ENCODE measurements at regions not wholly inside any gene's neighbourhood (a gene's known extent, or its start where the extent isn't known, plus 50 kb on each side); places are given as distances from the start of the nearest gene placed in this dataset.
"Not testable (repeated sequence)": the region's sequence is repeated elsewhere in the genome, so short reads cannot be mapped to it uniquely, and the experiment has no call there.

DNA sequence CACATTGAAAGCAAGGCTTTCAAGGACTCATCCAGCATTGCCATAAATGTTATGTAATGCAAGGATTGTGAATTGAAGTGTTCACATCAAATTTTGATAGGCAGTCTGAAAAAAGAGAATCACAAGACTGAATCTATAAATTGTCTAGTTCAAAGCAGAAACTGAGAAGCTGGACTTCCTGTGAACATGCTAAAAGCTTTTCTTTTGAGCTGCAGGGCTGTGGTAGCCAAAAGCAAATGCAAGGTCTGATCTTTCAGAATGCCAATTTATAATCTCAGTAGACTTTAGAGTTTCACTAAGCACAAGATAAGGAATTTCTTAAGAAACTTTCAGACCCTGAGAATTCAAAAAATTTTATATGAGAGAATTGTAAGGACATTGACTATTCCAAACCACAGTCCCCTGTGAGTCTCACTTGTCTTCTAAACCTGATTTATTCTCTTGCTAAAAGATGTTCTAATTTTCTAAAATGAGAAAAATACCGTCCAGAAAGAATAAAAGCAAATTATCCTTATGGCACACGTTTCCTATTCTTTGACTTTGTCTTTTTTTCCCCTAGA lies 1700.3 kb downstream of the OTOL1 start:
- Mint-ChIP-seq H3K9me3 (peaks cover 3% of the 10 kb centered on the region), H3K4me1 (ENCODE audit: low read depth) (no peaks in the 10 kb centered on the region), H3K4me3 (no peak overlapping the region), H3K27ac (no peak overlapping the region), H3K36me3 (no peaks in the 10 kb centered on the region), H3K27me3 (no peaks in the 10 kb centered on the region)
- ChIA-PET POLR2A (no interaction called here), CTCF (no interaction called here)
- intact Hi-C loops (cut with micrococcal nuclease), result no loop called here
- DNase-seq, result no peak

DNA sequence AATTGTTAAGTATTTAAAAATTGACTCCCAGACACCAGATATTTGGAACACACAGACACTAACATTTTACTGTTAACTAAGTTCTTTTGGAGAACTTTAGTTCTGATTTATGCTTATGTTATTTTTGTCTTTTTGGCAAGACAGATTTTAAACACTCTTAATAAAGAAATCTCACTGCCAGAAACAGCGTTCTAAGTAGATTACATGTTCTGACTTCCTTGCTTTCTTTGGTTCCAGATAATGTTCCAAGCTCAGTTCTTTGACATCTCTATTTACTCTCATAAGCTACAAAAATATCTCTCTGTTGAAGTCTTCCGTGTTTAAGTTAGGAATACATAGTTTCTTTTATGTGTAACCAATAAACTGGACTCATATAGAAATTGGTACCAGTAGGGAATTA lies 1699.6 kb downstream of the OTOL1 start:
- intact Hi-C loops (cut with micrococcal nuclease), result no loop called here
- no peaks in the 10 kb centered on the region for H3K36me3 Mint-ChIP-seq
- ChIA-PET POLR2A (no interaction called here), CTCF (no interaction called here)
- DNase-seq, result no peak
- H3K27ac Mint-ChIP-seq, result no peak overlapping the region
- no peaks in the 10 kb centered on the region for H3K27me3 Mint-ChIP-seq
- no peak overlapping the region for H3K4me3 Mint-ChIP-seq
- no peaks in the 10 kb centered on the region for H3K4me1 Mint-ChIP-seq (ENCODE audit: low read depth)
- peaks cover 3% of the 10 kb centered on the region for H3K9me3 Mint-ChIP-seq

DNA sequence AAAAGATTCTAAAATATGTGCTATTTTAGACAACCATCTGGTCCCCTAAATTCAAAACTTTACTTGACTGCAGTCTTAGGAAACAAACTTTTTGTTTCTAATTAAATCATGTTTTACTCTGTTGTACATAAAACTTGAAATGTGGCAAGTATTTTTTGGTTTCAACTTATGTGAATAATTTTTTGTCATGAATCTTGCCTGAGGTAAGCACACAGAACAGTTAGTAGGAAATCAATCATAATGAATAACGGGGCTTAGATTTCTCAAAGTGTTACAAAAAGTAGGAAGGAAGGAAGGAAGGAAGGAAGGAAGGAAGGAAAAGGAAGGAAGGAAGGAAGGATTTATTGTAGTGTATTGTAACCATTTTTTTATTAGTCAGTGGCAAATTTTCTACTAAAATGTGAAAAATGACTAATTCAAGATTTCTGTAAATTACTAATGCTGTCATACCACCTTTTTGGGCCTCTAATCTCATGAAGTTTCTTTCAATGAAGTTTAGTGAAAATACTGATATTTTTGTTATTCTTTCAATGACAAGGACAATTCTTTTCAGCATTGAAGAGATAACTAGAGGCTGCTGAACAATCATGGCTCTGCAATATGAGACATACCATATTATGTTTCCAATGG lies 1689.2 kb downstream of the OTOL1 start:
- DNase-seq, result no peak
- Mint-ChIP-seq H3K4me1 (ENCODE audit: low read depth) (no peaks in the 10 kb centered on the region), H3K36me3 (no peaks in the 10 kb centered on the region), H3K4me3 (no peak overlapping the region), H3K27ac (no peak overlapping the region), H3K27me3 (no peaks in the 10 kb centered on the region), H3K9me3 (peaks cover 12% of the 10 kb centered on the region)
- intact Hi-C loops (cut with micrococcal nuclease), result no loop called here
- POLR2A ChIA-PET, result no interaction called here
- CTCF ChIA-PET, result no interaction called here

DNA sequence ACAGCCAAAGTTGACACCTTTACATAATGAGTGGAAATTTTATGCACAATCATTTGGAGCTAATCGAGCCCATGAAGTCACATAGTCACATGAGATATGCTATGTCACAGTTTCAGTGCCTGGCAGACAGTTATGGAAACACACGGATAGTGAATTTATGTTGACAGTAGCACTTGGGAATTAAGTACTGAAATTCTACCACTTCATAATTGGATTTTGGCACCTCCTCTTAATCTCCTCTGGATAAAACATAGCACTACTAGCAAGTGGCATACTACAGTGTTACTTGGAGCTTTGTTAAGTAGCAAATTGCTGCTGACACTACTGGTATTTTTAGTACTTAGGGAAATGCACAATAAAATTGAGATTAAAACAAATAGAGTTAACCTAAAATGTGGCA lies 1679.4 kb downstream of the OTOL1 start:
- Mint-ChIP-seq H3K27me3 (no peaks in the 10 kb centered on the region), H3K27ac (no peak overlapping the region), H3K4me1 (ENCODE audit: low read depth) (no peaks in the 10 kb centered on the region), H3K9me3 (peaks cover 22% of the 10 kb centered on the region), H3K36me3 (no peaks in the 10 kb centered on the region), H3K4me3 (no peak overlapping the region)
- intact Hi-C loops (cut with micrococcal nuclease), result no loop called here
- ChIA-PET CTCF (no interaction called here), POLR2A (no interaction called here)
- no peak for DNase-seq

DNA sequence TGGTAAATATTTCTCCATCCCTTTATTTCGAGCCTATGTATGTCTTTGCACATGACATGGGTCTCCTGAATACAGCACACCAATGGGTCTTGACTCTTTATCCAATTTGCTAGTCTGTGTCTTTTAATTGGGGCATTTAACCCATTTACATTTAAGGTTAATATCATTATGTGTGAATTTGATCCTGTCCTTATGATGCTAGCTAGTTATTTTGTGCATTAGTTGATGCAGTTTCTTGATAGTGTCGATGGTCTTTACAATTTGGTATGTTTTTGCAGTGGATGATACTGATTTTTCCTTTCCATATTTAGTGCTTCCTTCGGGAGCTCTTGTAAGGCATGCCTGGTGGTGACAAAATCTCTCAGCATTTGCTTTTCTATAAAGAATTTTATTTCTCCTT lies 1675.9 kb downstream of the OTOL1 start:
- POLR2A ChIA-PET; H3K4me1 Mint-ChIP-seq (ENCODE audit: low read depth); H3K36me3 Mint-ChIP-seq; DNase-seq; H3K27ac Mint-ChIP-seq; intact Hi-C loops (cut with micrococcal nuclease); H3K4me3 Mint-ChIP-seq; CTCF ChIA-PET; H3K27me3 Mint-ChIP-seq: not testable (repeated sequence)
- H3K9me3 Mint-ChIP-seq, result peaks cover 31% of the 10 kb centered on the region

DNA sequence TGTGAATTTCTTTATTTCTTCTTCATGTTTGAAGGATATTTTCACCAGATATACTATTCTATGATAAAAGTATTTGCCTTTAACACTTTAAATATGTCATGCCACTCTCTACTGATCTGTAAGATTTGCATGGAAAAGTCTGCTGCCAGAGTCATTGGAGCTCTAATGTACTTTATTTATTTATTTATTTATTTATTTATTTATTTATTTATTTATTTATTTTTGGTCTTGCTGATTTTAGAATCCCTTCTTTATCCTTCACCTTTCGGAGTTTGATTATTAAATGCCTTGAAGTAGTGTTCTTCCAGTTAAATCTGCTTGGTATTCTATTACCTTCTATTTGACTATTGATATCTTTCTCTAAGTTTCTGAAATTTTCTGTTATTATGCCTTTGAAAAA lies 1669.6 kb downstream of the OTOL1 start:
- intact Hi-C loops (cut with micrococcal nuclease), result no loop called here
- H3K36me3 Mint-ChIP-seq, result no peaks in the 10 kb centered on the region
- no peak for DNase-seq
- no peak overlapping the region for H3K27ac Mint-ChIP-seq
- no peaks in the 10 kb centered on the region for H3K27me3 Mint-ChIP-seq
- POLR2A ChIA-PET, result no interaction called here
- H3K4me3 Mint-ChIP-seq, result no peak overlapping the region
- no peaks in the 10 kb centered on the region for H3K4me1 Mint-ChIP-seq (ENCODE audit: low read depth)
- H3K9me3 Mint-ChIP-seq, result peaks cover 31% of the 10 kb centered on the region
- CTCF ChIA-PET, result no interaction called here

DNA sequence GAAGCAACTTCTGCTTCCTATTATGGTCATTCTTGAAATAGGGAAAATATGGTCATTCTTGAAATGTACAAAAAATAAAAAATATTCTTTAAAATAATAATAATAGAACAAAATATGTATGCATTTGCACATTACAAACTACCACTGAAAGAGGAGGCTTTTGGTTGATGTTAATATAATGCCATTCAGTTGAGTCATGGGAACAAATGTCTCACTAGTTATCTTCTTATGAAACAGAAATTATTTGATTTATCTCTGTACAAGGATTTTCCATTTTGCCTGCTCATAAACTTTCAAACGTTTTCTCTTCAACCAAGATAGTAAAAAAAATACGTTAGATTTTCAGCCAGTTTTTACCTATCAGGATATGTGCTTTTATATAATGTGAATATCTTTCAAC lies 1662.7 kb downstream of the OTOL1 start:
- POLR2A ChIA-PET, result no interaction called here
- CTCF ChIA-PET, result no interaction called here
- H3K9me3 Mint-ChIP-seq, result peaks cover 10% of the 10 kb centered on the region

DNA sequence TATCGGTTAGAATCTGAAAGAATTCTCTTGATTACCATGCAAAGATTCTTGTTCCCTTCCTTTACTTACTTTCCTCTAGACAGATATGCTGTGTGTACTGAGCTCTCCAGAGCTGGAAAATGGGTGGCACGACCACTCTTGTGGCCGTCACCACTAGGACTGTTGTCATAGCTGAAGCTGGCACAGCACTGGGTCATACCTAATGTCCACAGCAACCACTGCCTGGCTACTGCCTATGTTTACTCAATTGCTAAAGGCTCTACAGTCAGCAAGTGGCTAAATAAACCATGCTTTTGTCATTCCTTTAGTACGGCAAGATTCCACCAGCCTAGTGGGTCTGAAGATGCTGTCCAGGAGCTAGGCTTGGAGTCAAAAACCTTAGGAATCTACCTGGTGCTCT lies 1643.0 kb downstream of the OTOL1 start:
- intact Hi-C loops (cut with micrococcal nuclease), result no loop called here
- no peaks in the 10 kb centered on the region for H3K36me3 Mint-ChIP-seq
- no peaks in the 10 kb centered on the region for H3K4me1 Mint-ChIP-seq (ENCODE audit: low read depth)
- H3K4me3 Mint-ChIP-seq, result no peak overlapping the region
- CTCF ChIA-PET, result no interaction called here
- H3K9me3 Mint-ChIP-seq, result peaks cover 11% of the 10 kb centered on the region
- POLR2A ChIA-PET, result no interaction called here
- DNase-seq, result no peak
- H3K27ac Mint-ChIP-seq, result no peak overlapping the region
- no peaks in the 10 kb centered on the region for H3K27me3 Mint-ChIP-seq

More for the DNA sequence above, 1662.7 kb downstream of the OTOL1 start:
- no peak overlapping the region for H3K4me3 Mint-ChIP-seq
- H3K27ac Mint-ChIP-seq, result no peak overlapping the region
- no peaks in the 10 kb centered on the region for H3K4me1 Mint-ChIP-seq (ENCODE audit: low read depth)
- intact Hi-C loops (cut with micrococcal nuclease), result no loop called here
- H3K36me3 Mint-ChIP-seq, result no peaks in the 10 kb centered on the region
- no peaks in the 10 kb centered on the region for H3K27me3 Mint-ChIP-seq
- DNase-seq, result no peak

DNA sequence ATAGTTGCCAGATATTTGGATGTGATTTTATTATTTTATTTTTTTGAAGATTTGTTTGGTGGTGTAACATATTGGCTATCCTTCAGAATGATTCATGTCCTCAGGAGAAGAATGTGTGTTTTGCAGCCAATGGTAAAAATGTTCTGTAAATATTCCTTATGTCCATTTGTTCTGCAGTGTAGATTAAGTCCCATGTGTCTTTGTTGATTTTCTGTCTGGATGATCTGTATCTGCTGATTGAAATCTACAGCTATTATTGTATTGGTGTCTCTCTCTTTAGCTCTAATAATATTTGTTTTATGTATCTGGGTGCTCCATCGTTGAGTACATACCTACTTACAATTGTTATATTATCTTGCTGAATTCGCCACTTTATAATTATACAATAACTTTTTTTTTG lies 1641.7 kb downstream of the OTOL1 start:
- Mint-ChIP-seq H3K4me1 (ENCODE audit: low read depth) (no peaks in the 10 kb centered on the region), H3K27ac (no peak overlapping the region), H3K36me3 (no peaks in the 10 kb centered on the region), H3K9me3 (peaks cover 11% of the 10 kb centered on the region), H3K27me3 (no peaks in the 10 kb centered on the region), H3K4me3 (no peak overlapping the region)
- ChIA-PET CTCF (no interaction called here), POLR2A (no interaction called here)
- no peak for DNase-seq
- intact Hi-C loops (cut with micrococcal nuclease), result no loop called here

DNA sequence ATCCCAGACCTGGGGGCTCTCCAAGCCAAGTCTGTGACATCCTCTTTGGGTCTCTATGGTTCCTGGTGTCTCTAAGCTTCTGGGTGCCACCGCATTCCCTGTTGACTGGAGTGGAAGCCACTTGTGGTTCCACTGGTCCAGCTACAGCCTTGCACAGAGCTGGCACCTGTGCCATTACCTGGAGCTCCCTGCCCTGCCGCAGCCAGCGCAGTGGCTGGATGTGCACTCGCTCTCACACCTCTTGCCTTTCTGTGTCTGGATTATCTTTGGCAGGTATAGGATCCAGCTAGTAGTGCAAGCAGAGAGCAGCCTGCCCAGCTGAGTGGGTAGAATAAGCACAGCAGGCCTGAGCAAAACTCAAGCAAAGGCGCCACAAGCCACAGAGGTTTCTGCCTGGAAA lies 1635.5 kb downstream of the OTOL1 start:
- Mint-ChIP-seq H3K4me1 (ENCODE audit: low read depth) (no peaks in the 10 kb centered on the region), H3K27ac (no peak overlapping the region), H3K9me3 (peaks cover 24% of the 10 kb centered on the region), H3K36me3 (no peaks in the 10 kb centered on the region), H3K4me3 (no peak overlapping the region), H3K27me3 (no peaks in the 10 kb centered on the region)
- ChIA-PET CTCF (no interaction called here), POLR2A (no interaction called here)
- intact Hi-C loops (cut with micrococcal nuclease), result no loop called here
- no peak for DNase-seq

DNA sequence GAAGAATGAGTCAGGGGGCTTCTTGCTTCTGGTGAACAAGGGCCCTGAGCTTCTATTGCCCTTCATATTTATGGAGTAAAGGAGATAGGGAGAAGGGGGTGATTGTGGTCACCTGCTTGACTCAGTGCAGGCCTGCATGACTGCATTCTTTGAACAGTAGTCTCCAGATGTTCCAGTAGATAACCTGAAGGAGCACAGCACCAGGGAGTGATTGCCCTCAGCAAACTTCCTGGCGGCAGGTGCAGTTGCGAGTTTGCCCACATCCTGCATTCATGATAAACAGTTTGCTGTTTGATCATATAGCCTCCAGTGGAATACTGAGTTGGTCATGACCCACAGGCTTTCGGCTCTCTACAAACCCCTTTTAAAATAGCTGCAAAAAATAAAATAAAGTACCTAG lies 1632.7 kb downstream of the OTOL1 start:
- no peaks in the 10 kb centered on the region for H3K36me3 Mint-ChIP-seq
- intact Hi-C loops (cut with micrococcal nuclease), result no loop called here
- ChIA-PET CTCF (no interaction called here), POLR2A (no interaction called here)
- no peak overlapping the region for H3K27ac Mint-ChIP-seq
- H3K9me3 Mint-ChIP-seq, result peaks cover 40% of the 10 kb centered on the region
- no peaks in the 10 kb centered on the region for H3K4me1 Mint-ChIP-seq (ENCODE audit: low read depth)
- H3K4me3 Mint-ChIP-seq, result no peak overlapping the region
- DNase-seq, result no peak
- no peaks in the 10 kb centered on the region for H3K27me3 Mint-ChIP-seq

DNA sequence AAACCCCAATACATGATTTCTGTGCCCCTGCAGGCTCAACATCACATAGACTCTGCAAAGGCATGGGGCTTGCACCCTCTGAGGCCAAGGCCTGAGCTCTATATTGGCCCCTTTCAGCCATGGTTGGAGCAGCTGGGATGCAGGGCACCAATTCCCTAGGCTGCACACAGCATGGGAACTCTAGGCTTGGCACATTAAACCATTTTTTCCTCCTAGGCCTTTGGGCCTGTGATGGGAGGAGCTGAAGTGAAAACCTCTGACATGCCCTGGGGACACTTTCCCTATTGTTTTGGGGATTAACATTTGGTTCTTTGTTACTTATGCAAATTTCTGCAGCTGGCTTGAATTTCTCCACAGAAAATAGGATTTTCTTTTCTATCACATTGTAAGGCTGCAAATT lies 1629.5 kb downstream of the OTOL1 start:
- Mint-ChIP-seq H3K36me3 (no peaks in the 10 kb centered on the region), H3K27ac (no peak overlapping the region), H3K4me3 (no peak overlapping the region), H3K4me1 (ENCODE audit: low read depth) (no peaks in the 10 kb centered on the region), H3K27me3 (no peaks in the 10 kb centered on the region), H3K9me3 (peaks cover 36% of the 10 kb centered on the region)
- intact Hi-C loops (cut with micrococcal nuclease), result no loop called here
- ChIA-PET POLR2A (no interaction called here), CTCF (no interaction called here)
- no peak for DNase-seq
